ENCODE measurements at regions not wholly inside any gene's neighbourhood (a gene's known extent, or its start where the extent isn't known, plus 50 kb on each side); places are given as distances from the start of the nearest gene placed in this dataset.
"Not testable (repeated sequence)": the region's sequence is repeated elsewhere in the genome, so short reads cannot be mapped to it uniquely, and the experiment has no call there.

GRCh38 chr2:210861038-210861665 is 304.8 kb downstream of the CPS1 start:
- DNase-seq (ENCODE audit: low spot score), result no peak

- no peak for DNase-seq (ENCODE audit: low spot score)
Measured at GRCh38 chr2:210862283-210863065, 306.1 kb downstream of the CPS1 start.

- no peak for DNase-seq (ENCODE audit: low spot score)
Measured at GRCh38 chr2:210863283-210863682, 306.9 kb downstream of the CPS1 start.

- DNase-seq (ENCODE audit: low spot score), result not testable (repeated sequence)
Measured at GRCh38 chr2:210871566-210871965, 315.2 kb downstream of the CPS1 start.

- no peak for DNase-seq (ENCODE audit: low spot score)
Measured at GRCh38 chr2:210873631-210874030, 317.2 kb downstream of the CPS1 start.

- DNase-seq (ENCODE audit: low spot score), result no peak
Measured at GRCh38 chr2:210884227-210884626, 327.8 kb downstream of the CPS1 start.

- DNase-seq (ENCODE audit: low spot score), result no peak
Measured at GRCh38 chr2:210888035-210888434, 331.6 kb downstream of the CPS1 start.

GRCh38 chr2:210895132-210895531 is 338.7 kb downstream of the CPS1 start:
- no peak for DNase-seq (ENCODE audit: low spot score)

GRCh38 chr2:210899131-210899530 is 342.7 kb downstream of the CPS1 start:
- DNase-seq (ENCODE audit: low spot score), result no peak

GRCh38 chr2:210901326-210901725 is 344.9 kb downstream of the CPS1 start:
- no peak for DNase-seq (ENCODE audit: low spot score)

- DNase-seq (ENCODE audit: low spot score), result no peak
Measured at GRCh38 chr2:210912779-210913178, 356.4 kb downstream of the CPS1 start.

- DNase-seq (ENCODE audit: low spot score), result no peak
Measured at GRCh38 chr2:210913461-210913860, 357.1 kb downstream of the CPS1 start.

GRCh38 chr2:210915912-210916311 is 359.5 kb downstream of the CPS1 start:
- no peak for DNase-seq (ENCODE audit: low spot score)

GRCh38 chr2:210917465-210917864 is 361.1 kb downstream of the CPS1 start:
- no peak for DNase-seq (ENCODE audit: low spot score)

GRCh38 chr2:210919128-210919527 is 362.7 kb downstream of the CPS1 start:
- DNase-seq (ENCODE audit: low spot score), result no peak

- no peak for DNase-seq (ENCODE audit: low spot score)
Measured at GRCh38 chr2:210922419-210922818, 366.0 kb downstream of the CPS1 start.

GRCh38 chr2:210928714-210929113 is 372.3 kb downstream of the CPS1 start:
- no peak for DNase-seq (ENCODE audit: low spot score)

GRCh38 chr2:210938228-210938627 is 381.8 kb downstream of the CPS1 start:
- no peak for DNase-seq (ENCODE audit: low spot score)

GRCh38 chr2:210946395-210946794 is 390.0 kb downstream of the CPS1 start:
- no peak for DNase-seq (ENCODE audit: low spot score)

- not testable (repeated sequence) for DNase-seq (ENCODE audit: low spot score)
Measured at GRCh38 chr2:210950434-210951060, 394.1 kb downstream of the CPS1 start.

GRCh38 chr2:210954386-210954907 is 398.0 kb downstream of the CPS1 start:
- DNase-seq (ENCODE audit: low spot score), result no peak

- no peak for DNase-seq (ENCODE audit: low spot score)
Measured at GRCh38 chr2:210955591-210955990, 399.2 kb downstream of the CPS1 start.

- no peak for DNase-seq (ENCODE audit: low spot score)
Measured at GRCh38 chr2:210956101-210956500, 399.7 kb downstream of the CPS1 start.
